ENCODE measurements at regions not wholly inside any gene's neighbourhood (a gene's known extent, or its start where the extent isn't known, plus 50 kb on each side); places are given as distances from the start of the nearest gene placed in this dataset.

- no peaks in the 10 kb centered on the region for H3K9me3 ChIP-seq (ENCODE audit: insufficient read depth, low read length)
- H3K4me3 ChIP-seq (ENCODE audit: insufficient read length, low read depth) = no peak overlapping the region
- no peaks in the 10 kb centered on the region for H3K4me1 ChIP-seq (ENCODE audit: insufficient read depth, insufficient read length)
- DNase-seq (ENCODE audit: low read depth, low spot score) = no peak
- no peaks in the 10 kb centered on the region for H3K36me3 ChIP-seq (ENCODE audit: insufficient read depth, insufficient read length, low read length)
- no peaks in the 10 kb centered on the region for H3K27me3 ChIP-seq (ENCODE audit: insufficient read depth, insufficient read length)
- TF ChIP-seq ZNF274 (IDR thresholded peaks at IDR 0.05; ENCODE audit: low read depth, low read length) (no peak), SUZ12 (IDR thresholded peaks at IDR 0.05; ENCODE audit: extremely low read depth, insufficient read depth, insufficient read length) (no peak), YY1 (IDR thresholded peaks at IDR 0.05; ENCODE audit: insufficient read depth, insufficient read length) (no peak)
- H3K9ac ChIP-seq (ENCODE audit: insufficient read length, low read depth) = no peak overlapping the region
Measured at GRCh38 chr4:178781779-178782178, 1339.5 kb upstream of the AGA start.

GRCh38 chr4:178784491-178784890 is 1342.3 kb upstream of the AGA start:
- no peaks in the 10 kb centered on the region for H3K36me3 ChIP-seq (ENCODE audit: insufficient read depth, insufficient read length, low read length)
- no peaks in the 10 kb centered on the region for H3K27me3 ChIP-seq (ENCODE audit: insufficient read depth, insufficient read length)
- H3K4me1 ChIP-seq (ENCODE audit: insufficient read depth, insufficient read length) = no peaks in the 10 kb centered on the region

GRCh38 chr4:178789279-178789678 is 1347.0 kb upstream of the AGA start:
- H3K9me3 ChIP-seq (ENCODE audit: insufficient read depth, low read length) = no peaks in the 10 kb centered on the region
- H3K9ac ChIP-seq (ENCODE audit: insufficient read length, low read depth) = no peak overlapping the region
- H3K4me3 ChIP-seq (ENCODE audit: insufficient read length, low read depth) = no peak overlapping the region
- H3K27me3 ChIP-seq (ENCODE audit: insufficient read depth, insufficient read length) = no peaks in the 10 kb centered on the region
- DNase-seq (ENCODE audit: low read depth, low spot score) = no peak
- TF ChIP-seq SUZ12 (IDR thresholded peaks at IDR 0.05; ENCODE audit: extremely low read depth, insufficient read depth, insufficient read length) (no peak), ZNF274 (IDR thresholded peaks at IDR 0.05; ENCODE audit: low read depth, low read length) (no peak), YY1 (IDR thresholded peaks at IDR 0.05; ENCODE audit: insufficient read depth, insufficient read length) (no peak)
- no peaks in the 10 kb centered on the region for H3K4me1 ChIP-seq (ENCODE audit: insufficient read depth, insufficient read length)
- no peaks in the 10 kb centered on the region for H3K36me3 ChIP-seq (ENCODE audit: insufficient read depth, insufficient read length, low read length)

More at GRCh38 chr4:178784491-178784890, 1342.3 kb upstream of the AGA start:
- H3K9ac ChIP-seq (ENCODE audit: insufficient read length, low read depth) = no peak overlapping the region
- no peaks in the 10 kb centered on the region for H3K9me3 ChIP-seq (ENCODE audit: insufficient read depth, low read length)
- no peak overlapping the region for H3K4me3 ChIP-seq (ENCODE audit: insufficient read length, low read depth)
- DNase-seq (ENCODE audit: low read depth, low spot score) = no peak
- no peak for TF ChIP-seq ZNF274 (IDR thresholded peaks at IDR 0.05; ENCODE audit: low read depth, low read length)
- no peak for TF ChIP-seq SUZ12 (IDR thresholded peaks at IDR 0.05; ENCODE audit: extremely low read depth, insufficient read depth, insufficient read length)
- TF ChIP-seq YY1 (IDR thresholded peaks at IDR 0.05; ENCODE audit: insufficient read depth, insufficient read length) = no peak

GRCh38 chr4:178799204-178799603 is 1357.0 kb upstream of the AGA start:
- no peak overlapping the region for H3K4me3 ChIP-seq (ENCODE audit: insufficient read length, low read depth)
- H3K27me3 ChIP-seq (ENCODE audit: insufficient read depth, insufficient read length) = no peaks in the 10 kb centered on the region
- no peak for TF ChIP-seq SUZ12 (IDR thresholded peaks at IDR 0.05; ENCODE audit: extremely low read depth, insufficient read depth, insufficient read length)
- no peak for TF ChIP-seq ZNF274 (IDR thresholded peaks at IDR 0.05; ENCODE audit: low read depth, low read length)
- TF ChIP-seq YY1 (IDR thresholded peaks at IDR 0.05; ENCODE audit: insufficient read depth, insufficient read length) = no peak
- no peaks in the 10 kb centered on the region for H3K4me1 ChIP-seq (ENCODE audit: insufficient read depth, insufficient read length)
- H3K9me3 ChIP-seq (ENCODE audit: insufficient read depth, low read length) = no peaks in the 10 kb centered on the region
- no peak overlapping the region for H3K9ac ChIP-seq (ENCODE audit: insufficient read length, low read depth)
- DNase-seq (ENCODE audit: low read depth, low spot score) = no peak
- H3K36me3 ChIP-seq (ENCODE audit: insufficient read depth, insufficient read length, low read length) = no peaks in the 10 kb centered on the region

- TF ChIP-seq ZNF274 (IDR thresholded peaks at IDR 0.05; ENCODE audit: low read depth, low read length) (no peak), SUZ12 (IDR thresholded peaks at IDR 0.05; ENCODE audit: extremely low read depth, insufficient read depth, insufficient read length) (no peak), YY1 (IDR thresholded peaks at IDR 0.05; ENCODE audit: insufficient read depth, insufficient read length) (no peak)
- no peaks in the 10 kb centered on the region for H3K27me3 ChIP-seq (ENCODE audit: insufficient read depth, insufficient read length)
Measured at GRCh38 chr4:178808106-178808505, 1365.9 kb upstream of the AGA start.

GRCh38 chr4:178809921-178810320 is 1367.7 kb upstream of the AGA start:
- no peaks in the 10 kb centered on the region for H3K36me3 ChIP-seq (ENCODE audit: insufficient read depth, insufficient read length, low read length)
- TF ChIP-seq SUZ12 (IDR thresholded peaks at IDR 0.05; ENCODE audit: extremely low read depth, insufficient read depth, insufficient read length) (no peak), ZNF274 (IDR thresholded peaks at IDR 0.05; ENCODE audit: low read depth, low read length) (no peak), YY1 (IDR thresholded peaks at IDR 0.05; ENCODE audit: insufficient read depth, insufficient read length) (no peak)
- H3K9ac ChIP-seq (ENCODE audit: insufficient read length, low read depth) = no peak overlapping the region
- no peaks in the 10 kb centered on the region for H3K9me3 ChIP-seq (ENCODE audit: insufficient read depth, low read length)
- no peaks in the 10 kb centered on the region for H3K4me1 ChIP-seq (ENCODE audit: insufficient read depth, insufficient read length)
- DNase-seq (ENCODE audit: low read depth, low spot score) = no peak
- no peak overlapping the region for H3K4me3 ChIP-seq (ENCODE audit: insufficient read length, low read depth)
- no peaks in the 10 kb centered on the region for H3K27me3 ChIP-seq (ENCODE audit: insufficient read depth, insufficient read length)

More at GRCh38 chr4:178808106-178808505, 1365.9 kb upstream of the AGA start:
- H3K9ac ChIP-seq (ENCODE audit: insufficient read length, low read depth) = no peak overlapping the region
- H3K36me3 ChIP-seq (ENCODE audit: insufficient read depth, insufficient read length, low read length) = no peaks in the 10 kb centered on the region
- no peak for DNase-seq (ENCODE audit: low read depth, low spot score)
- no peaks in the 10 kb centered on the region for H3K9me3 ChIP-seq (ENCODE audit: insufficient read depth, low read length)
- no peaks in the 10 kb centered on the region for H3K4me1 ChIP-seq (ENCODE audit: insufficient read depth, insufficient read length)
- no peak overlapping the region for H3K4me3 ChIP-seq (ENCODE audit: insufficient read length, low read depth)

- Histone ChIP-seq H3K4me1 (ENCODE audit: insufficient read depth, insufficient read length) (no peaks in the 10 kb centered on the region), H3K36me3 (ENCODE audit: insufficient read depth, insufficient read length, low read length) (no peaks in the 10 kb centered on the region), H3K4me3 (ENCODE audit: insufficient read length, low read depth) (no peak overlapping the region), H3K27me3 (ENCODE audit: insufficient read depth, insufficient read length) (no peaks in the 10 kb centered on the region), H3K9ac (ENCODE audit: insufficient read length, low read depth) (no peak overlapping the region), H3K9me3 (ENCODE audit: insufficient read depth, low read length) (no peaks in the 10 kb centered on the region)
- DNase-seq (ENCODE audit: low read depth, low spot score) = no peak
- no peak for TF ChIP-seq ZNF274 (IDR thresholded peaks at IDR 0.05; ENCODE audit: low read depth, low read length)
- TF ChIP-seq SUZ12 (IDR thresholded peaks at IDR 0.05; ENCODE audit: extremely low read depth, insufficient read depth, insufficient read length) = no peak
- TF ChIP-seq YY1 (IDR thresholded peaks at IDR 0.05; ENCODE audit: insufficient read depth, insufficient read length) = no peak
Measured at GRCh38 chr4:178811356-178811755, 1369.1 kb upstream of the AGA start.

Data from NT2/D1 (cell line).